ENCODE measurements at regions not wholly inside any gene's neighbourhood (a gene's known extent, or its start where the extent isn't known, plus 50 kb on each side); places are given as distances from the start of the nearest gene placed in this dataset.

- no peak overlapping the region for H3K4me3 Mint-ChIP-seq
- DNase-seq (ENCODE audit: low spot score): no peak
Measured at GRCh38 chr7:69169386-69169785, 428.9 kb upstream of the AUTS2 start.

GRCh38 chr7:69172357-69173077 is 425.8 kb upstream of the AUTS2 start:
- Histone ChIP-seq H3K79me2 (replicated peaks; ENCODE audit: insufficient read depth) (no peaks in the 10 kb centered on the region), H3F3A (replicated peaks; ENCODE audit: low read depth) (no peaks in the 10 kb centered on the region), H3K4me3 (no peak overlapping the region), H3K4me2 (no peak overlapping the region), H3K27me3 (ENCODE audit: insufficient read depth) (no peaks in the 10 kb centered on the region), H3K36me3 (ENCODE audit: insufficient read depth) (no peaks in the 10 kb centered on the region), H4K20me1 (replicated peaks; ENCODE audit: insufficient read depth) (no peaks in the 10 kb centered on the region), H3K27ac (ENCODE audit: low read depth) (no peak overlapping the region), H3K9me2 (ENCODE audit: insufficient read depth) (no peaks in the 10 kb centered on the region), H3K4me1 (ENCODE audit: insufficient read depth) (no peaks in the 10 kb centered on the region), H2AFZ (no peak overlapping the region)
- peaks cover 5% of the 10 kb centered on the region for H3K27me3 Mint-ChIP-seq (ENCODE audit: insufficient read depth, low read depth, poor library complexity)
- no peak for TF ChIP-seq EZH2 (IDR thresholded peaks at IDR 0.05; ENCODE audit: low read depth, unreplicated experiment)
- TF ChIP-seq CREB1 (CRISPR knock-in tag; IDR thresholded peaks at IDR 0.05; ENCODE audit: low read depth): no peak
- no peak for TF ChIP-seq NANOG (IDR thresholded peaks at IDR 0.05; ENCODE audit: borderline replicate concordance)
- TF ChIP-seq, protein P1, sequence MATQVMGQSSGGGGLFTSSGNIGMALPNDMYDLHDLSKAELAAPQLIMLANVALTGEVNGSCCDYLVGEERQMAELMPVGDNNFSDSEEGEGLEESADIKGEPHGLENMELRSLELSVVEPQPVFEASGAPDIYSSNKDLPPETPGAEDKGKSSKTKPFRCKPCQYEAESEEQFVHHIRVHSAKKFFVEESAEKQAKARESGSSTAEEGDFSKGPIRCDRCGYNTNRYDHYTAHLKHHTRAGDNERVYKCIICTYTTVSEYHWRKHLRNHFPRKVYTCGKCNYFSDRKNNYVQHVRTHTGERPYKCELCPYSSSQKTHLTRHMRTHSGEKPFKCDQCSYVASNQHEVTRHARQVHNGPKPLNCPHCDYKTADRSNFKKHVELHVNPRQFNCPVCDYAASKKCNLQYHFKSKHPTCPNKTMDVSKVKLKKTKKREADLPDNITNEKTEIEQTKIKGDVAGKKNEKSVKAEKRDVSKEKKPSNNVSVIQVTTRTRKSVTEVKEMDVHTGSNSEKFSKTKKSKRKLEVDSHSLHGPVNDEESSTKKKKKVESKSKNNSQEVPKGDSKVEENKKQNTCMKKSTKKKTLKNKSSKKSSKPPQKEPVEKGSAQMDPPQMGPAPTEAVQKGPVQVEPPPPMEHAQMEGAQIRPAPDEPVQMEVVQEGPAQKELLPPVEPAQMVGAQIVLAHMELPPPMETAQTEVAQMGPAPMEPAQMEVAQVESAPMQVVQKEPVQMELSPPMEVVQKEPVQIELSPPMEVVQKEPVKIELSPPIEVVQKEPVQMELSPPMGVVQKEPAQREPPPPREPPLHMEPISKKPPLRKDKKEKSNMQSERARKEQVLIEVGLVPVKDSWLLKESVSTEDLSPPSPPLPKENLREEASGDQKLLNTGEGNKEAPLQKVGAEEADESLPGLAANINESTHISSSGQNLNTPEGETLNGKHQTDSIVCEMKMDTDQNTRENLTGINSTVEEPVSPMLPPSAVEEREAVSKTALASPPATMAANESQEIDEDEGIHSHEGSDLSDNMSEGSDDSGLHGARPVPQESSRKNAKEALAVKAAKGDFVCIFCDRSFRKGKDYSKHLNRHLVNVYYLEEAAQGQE (IDR thresholded peaks at IDR 0.05; ENCODE audit: unreplicated experiment): no peak
- no peak for TF ChIP-seq ZNF114 (CRISPR knock-in tag; IDR thresholded peaks at IDR 0.05)
- TF ChIP-seq STAT1 (IDR thresholded peaks at IDR 0.05; ENCODE audit: unreplicated experiment): no peak
- TF ChIP-seq ETS1 (IDR thresholded peaks at IDR 0.05): no peak
- TF ChIP-seq CTCF (conservative IDR thresholded peaks at IDR 0.05; ENCODE audit: low read depth in 2 of 2): no peak
- TF ChIP-seq ZNF331 (CRISPR knock-in tag; IDR thresholded peaks at IDR 0.05; ENCODE audit: low read depth): no peak
- TF ChIP-seq JUNB (IDR thresholded peaks at IDR 0.05; ENCODE audit: unreplicated experiment): no peak
- TF ChIP-seq EZH2phosphoT487 (IDR thresholded peaks at IDR 0.05; ENCODE audit: unreplicated experiment): no peak
- TF ChIP-seq POLR2AphosphoS5 (IDR thresholded peaks at IDR 0.05; ENCODE audit: low read depth): no peak
- DNase-seq (ENCODE audit: low spot score) (no peak), ATAC-seq (no peak)
- H3K4me1 Mint-ChIP-seq: no peaks in the 10 kb centered on the region
- H3K9me3 Mint-ChIP-seq: peaks cover 100% of the 10 kb centered on the region
- no peak overlapping the region for H3K4me3 Mint-ChIP-seq
- peaks cover 31% of the 10 kb centered on the region for H3K36me3 Mint-ChIP-seq (ENCODE audit: low read depth)
- no peak overlapping the region for H3K27ac Mint-ChIP-seq

More at GRCh38 chr7:69169386-69169785, 428.9 kb upstream of the AUTS2 start:
- no peaks in the 10 kb centered on the region for H3K27me3 ChIP-seq (ENCODE audit: insufficient read depth)
- no peak overlapping the region for H3K4me3 ChIP-seq
- no peak overlapping the region for H3K4me2 ChIP-seq
- H2AFZ ChIP-seq: no peak overlapping the region
- no peaks in the 10 kb centered on the region for H3K9me2 ChIP-seq (ENCODE audit: insufficient read depth)
- H4K20me1 ChIP-seq (replicated peaks; ENCODE audit: insufficient read depth): no peaks in the 10 kb centered on the region
- no peaks in the 10 kb centered on the region for H3K36me3 ChIP-seq (ENCODE audit: insufficient read depth)
- no peaks in the 10 kb centered on the region for H3K4me1 Mint-ChIP-seq
- H3K27ac Mint-ChIP-seq: no peak overlapping the region
- H3K9me3 Mint-ChIP-seq: peaks cover 96% of the 10 kb centered on the region
- no peaks in the 10 kb centered on the region for H3K4me1 ChIP-seq (ENCODE audit: insufficient read depth)
- H3K36me3 Mint-ChIP-seq (ENCODE audit: low read depth): peaks cover 34% of the 10 kb centered on the region
- no peak for ATAC-seq
- TF ChIP-seq EZH2 (IDR thresholded peaks at IDR 0.05; ENCODE audit: low read depth, unreplicated experiment): no peak
- no peak for TF ChIP-seq STAT1 (IDR thresholded peaks at IDR 0.05; ENCODE audit: unreplicated experiment)
- TF ChIP-seq, protein P1 (IDR thresholded peaks at IDR 0.05; ENCODE audit: unreplicated experiment): no peak
- no peak for TF ChIP-seq EZH2phosphoT487 (IDR thresholded peaks at IDR 0.05; ENCODE audit: unreplicated experiment)
- peaks cover 4% of the 10 kb centered on the region for H3K27me3 Mint-ChIP-seq (ENCODE audit: insufficient read depth, low read depth, poor library complexity)
- no peaks in the 10 kb centered on the region for H3K79me2 ChIP-seq (replicated peaks; ENCODE audit: insufficient read depth)
- H3K27ac ChIP-seq (ENCODE audit: low read depth): no peak overlapping the region
- H3F3A ChIP-seq (replicated peaks; ENCODE audit: low read depth): no peaks in the 10 kb centered on the region
